Transverse colon (tissue), 3 donors: ENCODE measurements at regions not wholly inside any gene's neighbourhood (a gene's known extent, or its start where the extent isn't known, plus 50 kb on each side); places are given as distances from the start of the nearest gene placed in this dataset.

Experiments
- CTCF ChIP-seq, 5 experiments: fragments of 200-600 bp in 3 of 5; fragments of 450-650 bp in 2 of 5; sonication (generic) in 3 of 5; IDR thresholded peaks; 1 replicate in 2 of 5; 2 replicates in 3 of 5; pipeline ENCODE4 v1.5.1; 2016 to 2017; ENCODE audit warnings: antibody characterized with exemption in 5 of 5, inconsistent platforms in 3 of 5, mild to moderate bottlenecking in 2 of 5, moderate library complexity in 1 of 5
- POLR2A ChIP-seq: fragments of 450-650 bp; IDR thresholded peaks from one replicate; pipeline ENCODE4 v1.6.1; 2016; ENCODE audit warnings: antibody characterized with exemption, mild to moderate bottlenecking, moderate library complexity

- no peak for TF ChIP-seq CTCF (IDR thresholded peaks at IDR 0.05)
- no peak for TF ChIP-seq POLR2A
Measured at GRCh38 chr2:17160594-17160993, 357.6 kb downstream of the RAD51AP2 start.
